HL-60 (cell line): ENCODE measurements at regions not wholly inside any gene's neighbourhood (a gene's known extent, or its start where the extent isn't known, plus 50 kb on each side); places are given as distances from the start of the nearest gene placed in this dataset.

Source experiments
- CTCF ChIP-seq: IDR thresholded peaks from one replicate; pipeline ENCODE4 v1.5.1; 2011; ENCODE audit warnings: low read length, control low read depth, inconsistent platforms; ENCODE audit not compliant: insufficient read depth
- POLR2AphosphoS5 ChIP-seq: IDR thresholded peaks from 2 replicates; pipeline ENCODE4 v1.6.1; 2012; ENCODE audit warnings: low read depth
- REST ChIP-seq: IDR thresholded peaks from 2 replicates; pipeline ENCODE4 v1.6.1; 2012; ENCODE audit warnings: low read depth; ENCODE audit not compliant: insufficient replicate concordance

GRCh38 chr1:118250232-118250631, 65.2 kb upstream of the SPAG17 start:
- TF ChIP-seq CTCF (no peak), REST (no peak), POLR2AphosphoS5 (no peak)
